ENCODE measurements at regions not wholly inside any gene's neighbourhood (a gene's known extent, or its start where the extent isn't known, plus 50 kb on each side); places are given as distances from the start of the nearest gene placed in this dataset.

DNA sequence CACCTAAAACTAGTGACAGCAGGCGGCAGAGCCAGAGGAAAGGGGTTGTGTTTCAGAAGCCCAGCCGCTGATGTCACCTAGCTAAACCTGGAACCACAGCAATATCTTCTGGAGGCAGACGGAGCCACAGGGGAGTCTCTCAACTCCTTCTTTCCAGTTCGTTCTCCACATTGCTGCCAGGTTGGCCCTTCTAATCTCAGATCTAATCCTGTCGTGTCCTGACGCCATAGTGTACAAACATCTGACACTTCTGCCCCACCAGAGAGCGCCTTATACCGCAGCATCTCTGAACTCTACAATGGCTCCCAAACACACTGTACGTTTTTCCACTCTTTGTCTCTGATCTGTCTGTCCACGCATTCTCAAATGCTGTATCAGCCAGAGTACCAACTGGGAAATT lies 240.0 kb downstream of the SMARCA2 start:
- TF ChIP-seq, protein P1, sequence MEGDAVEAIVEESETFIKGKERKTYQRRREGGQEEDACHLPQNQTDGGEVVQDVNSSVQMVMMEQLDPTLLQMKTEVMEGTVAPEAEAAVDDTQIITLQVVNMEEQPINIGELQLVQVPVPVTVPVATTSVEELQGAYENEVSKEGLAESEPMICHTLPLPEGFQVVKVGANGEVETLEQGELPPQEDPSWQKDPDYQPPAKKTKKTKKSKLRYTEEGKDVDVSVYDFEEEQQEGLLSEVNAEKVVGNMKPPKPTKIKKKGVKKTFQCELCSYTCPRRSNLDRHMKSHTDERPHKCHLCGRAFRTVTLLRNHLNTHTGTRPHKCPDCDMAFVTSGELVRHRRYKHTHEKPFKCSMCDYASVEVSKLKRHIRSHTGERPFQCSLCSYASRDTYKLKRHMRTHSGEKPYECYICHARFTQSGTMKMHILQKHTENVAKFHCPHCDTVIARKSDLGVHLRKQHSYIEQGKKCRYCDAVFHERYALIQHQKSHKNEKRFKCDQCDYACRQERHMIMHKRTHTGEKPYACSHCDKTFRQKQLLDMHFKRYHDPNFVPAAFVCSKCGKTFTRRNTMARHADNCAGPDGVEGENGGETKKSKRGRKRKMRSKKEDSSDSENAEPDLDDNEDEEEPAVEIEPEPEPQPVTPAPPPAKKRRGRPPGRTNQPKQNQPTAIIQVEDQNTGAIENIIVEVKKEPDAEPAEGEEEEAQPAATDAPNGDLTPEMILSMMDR (IDR thresholded peaks at IDR 0.05), result no peak
- no peak for TF ChIP-seq POLR2A (IDR thresholded peaks at IDR 0.05)

All from body of pancreas (tissue), 4 donors.